ENCODE measurements at regions not wholly inside any gene's neighbourhood (a gene's known extent, or its start where the extent isn't known, plus 50 kb on each side); places are given as distances from the start of the nearest gene placed in this dataset.
A peak's percentile ranks its signal among the peaks of the same experiment; 100 is the strongest.
"Not testable (repeated sequence)": the region's sequence is repeated elsewhere in the genome, so short reads cannot be mapped to it uniquely, and the experiment has no call there.

GRCh38 chr1:61579802-61580201 is 145.1 kb downstream of the TM2D1 start:
- DNase-seq = no peak

- peak; percentile 69 to 77 (median 69) for DNase-seq
Measured at GRCh38 chr1:61572046-61572445, 152.9 kb downstream of the TM2D1 start.

- no peak for DNase-seq
Measured at GRCh38 chr1:61570191-61570590, 154.8 kb downstream of the TM2D1 start.

- DNase-seq = no peak
Measured at GRCh38 chr1:61569303-61569621, 155.7 kb downstream of the TM2D1 start.

DNA sequence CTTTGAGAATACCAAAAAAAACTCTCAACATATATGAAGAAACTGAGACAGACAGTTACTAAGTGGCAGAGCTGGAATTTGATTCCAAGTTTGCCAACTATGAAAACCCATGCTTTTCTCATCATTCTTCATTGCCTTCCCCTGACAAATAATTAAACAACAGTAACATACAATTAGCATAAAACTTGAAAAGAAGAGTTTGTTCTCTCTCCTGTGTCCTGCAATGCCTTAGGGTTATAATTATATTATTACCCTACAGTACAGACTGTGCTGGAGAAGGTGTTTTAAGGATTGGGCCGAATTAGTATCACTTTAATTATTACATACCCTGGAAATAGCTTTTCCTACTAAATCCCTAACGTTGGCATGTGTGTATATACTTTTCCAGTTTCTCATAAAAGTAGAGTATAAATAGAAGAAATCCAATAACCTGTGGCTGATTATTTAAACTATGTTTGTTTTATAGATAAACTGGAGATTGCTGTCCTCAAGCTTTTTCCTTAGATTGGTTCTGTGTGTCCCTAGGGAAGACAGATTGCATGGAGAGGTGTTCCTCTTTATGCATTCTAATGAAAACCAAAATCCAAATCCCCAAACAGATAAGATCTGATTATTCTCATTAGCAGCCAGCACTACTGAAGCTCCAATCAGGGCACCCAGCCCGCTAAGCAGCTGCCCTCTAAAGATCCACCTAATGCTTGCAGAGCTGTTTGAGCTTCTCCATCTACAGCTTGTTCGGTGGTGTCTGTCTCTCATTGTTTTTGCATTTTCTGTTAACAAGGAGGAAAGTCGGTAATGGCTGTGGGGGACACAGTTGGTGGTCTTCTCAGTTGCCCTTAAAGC is 156.3 kb downstream of the TM2D1 start:
- DNase-seq = no peak

- no peak for DNase-seq
Measured at GRCh38 chr1:61566177-61566576, 158.8 kb downstream of the TM2D1 start.

- DNase-seq = no peak
Measured at GRCh38 chr1:61563611-61564010, 161.3 kb downstream of the TM2D1 start.

- DNase-seq = peak in 1 of 3 donors; percentile 14
Measured at GRCh38 chr1:61561666-61562065, 163.3 kb downstream of the TM2D1 start.

GRCh38 chr1:61560385-61560784 is 164.6 kb downstream of the TM2D1 start:
- DNase-seq = no peak

DNA sequence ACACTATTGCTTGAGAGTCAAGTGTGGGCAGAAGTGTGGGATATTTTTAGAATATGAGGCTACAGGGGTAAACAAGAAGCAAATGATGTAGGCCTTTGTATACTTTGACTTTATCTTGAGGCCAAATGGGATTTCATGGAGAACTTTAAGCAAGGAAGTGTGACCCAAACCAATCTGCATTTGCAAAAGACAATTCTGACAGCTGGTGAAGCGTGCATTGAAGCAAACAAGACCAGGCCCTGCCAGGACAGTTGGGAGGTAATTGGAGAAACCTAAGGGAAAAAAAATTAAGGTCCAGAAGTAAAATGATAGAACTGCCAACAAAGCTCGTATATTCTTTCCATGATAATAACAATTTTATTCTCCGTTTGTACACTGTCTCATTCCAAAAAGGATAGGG is 168.3 kb downstream of the TM2D1 start:
- no peak for DNase-seq

GRCh38 chr1:61552630-61553305 is 172.2 kb downstream of the TM2D1 start:
- DNase-seq = no peak

DNA sequence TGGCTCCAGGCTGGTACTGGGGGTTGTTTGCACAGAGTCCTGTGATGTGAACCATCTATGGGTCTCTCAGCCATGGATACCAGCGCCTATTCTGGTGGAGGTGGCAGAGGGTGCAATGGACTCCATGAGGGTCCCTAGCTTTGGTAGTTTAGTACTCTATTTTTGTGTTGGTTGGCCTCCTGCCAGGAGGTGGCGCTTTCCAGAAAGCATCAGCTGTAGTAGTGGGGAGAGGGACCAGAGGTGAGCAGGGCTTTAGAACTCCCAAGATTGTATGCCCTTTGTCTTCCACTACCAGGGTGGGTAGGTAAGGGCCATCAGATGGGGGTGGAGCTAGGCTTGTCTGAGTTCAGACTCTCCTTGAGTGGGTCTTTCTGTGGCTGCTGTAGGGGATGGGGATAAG is 177.6 kb downstream of the TM2D1 start:
- DNase-seq = not testable (repeated sequence)

DNA sequence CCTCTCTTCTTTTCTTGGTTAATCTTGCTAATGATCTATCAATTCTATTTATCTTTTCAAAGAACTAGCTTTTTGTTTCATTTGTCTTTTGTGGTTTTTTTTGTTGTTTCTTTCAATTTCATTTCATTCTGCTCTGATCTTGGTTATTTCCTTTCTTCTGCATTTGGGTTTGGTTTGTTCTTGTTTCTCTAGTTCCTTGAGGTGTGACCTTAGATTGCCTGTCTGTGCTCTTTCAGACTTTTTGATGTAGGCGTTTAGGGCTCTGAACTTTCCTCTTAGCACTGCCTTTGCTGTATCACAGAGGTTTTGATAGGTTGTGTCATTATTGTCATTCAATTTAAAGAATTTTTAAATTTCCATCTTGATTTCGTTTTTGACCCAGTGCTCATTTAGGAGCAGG is 180.1 kb downstream of the TM2D1 start:
- DNase-seq = peak; percentile 32 to 66 (median 38)

- DNase-seq = not testable (repeated sequence)
Measured at GRCh38 chr1:61543498-61543897, 181.4 kb downstream of the TM2D1 start.

DNA sequence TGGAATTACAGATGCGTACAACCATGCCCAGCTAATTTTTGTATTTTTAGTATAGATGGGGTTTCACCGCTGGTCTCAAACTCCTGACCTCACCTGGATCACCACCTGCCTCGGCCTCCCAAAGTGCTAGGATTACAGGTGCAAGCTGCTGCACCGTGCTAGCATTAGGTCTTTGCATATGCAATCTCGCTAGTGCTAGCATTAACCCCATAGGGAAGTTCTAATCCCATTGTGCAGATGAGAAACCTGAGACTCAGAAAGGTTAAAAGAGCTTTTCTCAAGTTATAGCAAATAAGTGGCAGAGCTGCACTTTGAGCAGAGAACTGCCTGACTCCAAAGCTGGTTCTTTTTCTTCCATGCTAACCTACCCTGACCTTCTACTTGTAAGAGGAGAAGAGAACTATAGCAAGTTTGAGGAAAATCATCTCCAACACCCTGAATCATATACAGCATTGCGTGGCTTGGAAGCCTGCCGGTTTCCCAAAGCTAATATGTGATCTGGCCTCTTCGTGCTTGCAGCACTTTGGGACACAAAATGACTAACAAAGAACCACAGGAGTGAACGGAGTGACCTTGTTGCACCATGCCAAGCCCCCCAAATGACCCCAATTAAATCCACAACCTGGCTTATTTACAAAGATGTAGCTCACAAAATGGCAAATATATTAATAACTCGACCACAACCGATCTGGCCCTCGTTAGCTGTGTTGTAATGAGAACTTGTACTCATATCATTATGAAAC is 185.1 kb downstream of the TM2D1 start:
- DNase-seq = no peak

GRCh38 chr1:61538228-61538627 is 186.7 kb downstream of the TM2D1 start:
- no peak for DNase-seq

- DNase-seq = no peak
Measured at GRCh38 chr1:61536174-61537108, 188.5 kb downstream of the TM2D1 start.

GRCh38 chr1:61534847-61535246 is 190.1 kb downstream of the TM2D1 start:
- no peak for DNase-seq

GRCh38 chr1:61533546-61533945 is 191.4 kb downstream of the TM2D1 start:
- no peak for DNase-seq

- DNase-seq = peak; percentile 51 to 61 (median 59)
Measured at GRCh38 chr1:61531716-61532115, 193.2 kb downstream of the TM2D1 start.

DNA sequence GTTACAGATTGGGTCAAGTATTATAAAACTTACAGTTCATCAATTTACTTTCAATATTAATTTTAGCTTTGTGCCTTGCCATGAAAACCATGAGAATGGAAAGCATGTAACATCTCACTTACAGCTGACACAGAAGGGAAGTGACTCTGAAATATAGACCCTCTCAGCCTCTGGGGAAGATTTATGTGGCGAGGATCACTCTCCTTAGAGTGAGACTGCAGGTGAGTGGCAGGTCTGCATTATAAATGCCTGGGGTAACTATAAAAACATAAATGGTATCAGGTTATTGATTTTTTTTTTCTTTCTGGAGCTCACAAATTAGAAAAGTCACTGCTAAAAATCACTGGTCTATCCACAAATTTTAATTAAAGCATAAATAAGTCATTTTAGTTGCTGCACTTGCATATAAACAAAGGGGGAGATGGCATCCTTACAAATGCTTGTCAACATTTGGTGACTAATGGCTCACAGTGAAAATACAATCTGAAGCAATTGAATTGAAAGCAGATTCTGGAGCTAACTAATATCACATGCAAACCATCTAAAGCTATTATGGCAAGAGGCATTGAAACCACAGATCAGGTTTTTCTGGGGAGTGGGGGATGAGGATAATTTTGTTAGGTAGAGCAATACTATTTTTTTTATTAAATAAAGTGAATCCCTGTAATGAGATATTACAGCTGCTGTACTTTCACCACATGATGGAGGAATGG is 200.9 kb downstream of the TM2D1 start:
- DNase-seq = no peak

DNA sequence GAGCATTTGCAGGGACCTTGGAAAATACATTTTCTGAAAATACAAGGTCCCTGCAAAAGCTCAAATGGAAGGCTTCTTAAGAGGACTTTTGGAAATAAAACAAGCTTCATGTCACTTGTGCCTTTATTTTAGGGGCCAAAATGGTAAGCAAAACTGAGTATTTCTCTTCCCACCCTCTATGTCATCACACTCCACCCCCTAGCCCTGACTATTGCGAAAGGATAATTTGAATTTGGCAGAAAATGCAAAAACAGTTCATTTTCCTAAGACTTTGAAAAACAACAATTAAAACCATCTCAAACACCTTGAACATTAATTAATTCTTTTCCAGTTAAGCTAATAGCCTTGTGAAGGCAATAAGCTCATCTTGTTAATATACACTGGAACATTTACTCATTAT is 201.7 kb downstream of the TM2D1 start:
- DNase-seq = no peak

Measured in suppressor macrophage treated with lipopolysaccharide for 1 hour (primary cell).